ENCODE measurements at regions not wholly inside any gene's neighbourhood (a gene's known extent, or its start where the extent isn't known, plus 50 kb on each side); places are given as distances from the start of the nearest gene placed in this dataset.
A peak's percentile ranks its signal among the peaks of the same experiment; 100 is the strongest.

DNA sequence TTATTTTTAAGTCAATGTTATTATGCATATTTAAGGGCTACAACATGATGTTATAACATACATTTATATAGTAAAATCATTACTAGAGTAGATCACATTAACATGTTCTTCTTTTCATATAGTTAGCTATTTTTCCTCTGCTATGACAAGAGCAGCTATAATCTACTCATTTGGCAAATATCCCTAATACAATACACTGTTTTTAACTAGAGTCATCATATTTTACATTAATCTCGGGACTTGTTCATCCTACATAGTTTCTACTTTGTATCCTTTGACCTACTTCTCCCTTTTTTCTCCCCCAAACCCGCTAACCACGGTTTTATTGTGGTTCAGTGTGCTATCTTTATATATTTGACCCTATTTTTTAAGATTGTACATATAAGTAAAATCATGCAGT lies 249.0 kb downstream of the EPM2A start:
- ATAC-seq (ENCODE audit: low FRiP score in 2 of 2) (no peak), DNase-seq (no peak)
- Histone ChIP-seq H3K27ac (no peak overlapping the region), H3K4me1 (no peaks in the 10 kb centered on the region), H3K36me3 (no peaks in the 10 kb centered on the region), H3K9me3 (no peaks in the 10 kb centered on the region), H3K27me3 (no peaks in the 10 kb centered on the region), H3K4me3 (no peak overlapping the region)
- WGBS, 2 donors, result 76 to 78% methylated on average over 3 of the region's 3 CpGs
- TF ChIP-seq, protein P1, sequence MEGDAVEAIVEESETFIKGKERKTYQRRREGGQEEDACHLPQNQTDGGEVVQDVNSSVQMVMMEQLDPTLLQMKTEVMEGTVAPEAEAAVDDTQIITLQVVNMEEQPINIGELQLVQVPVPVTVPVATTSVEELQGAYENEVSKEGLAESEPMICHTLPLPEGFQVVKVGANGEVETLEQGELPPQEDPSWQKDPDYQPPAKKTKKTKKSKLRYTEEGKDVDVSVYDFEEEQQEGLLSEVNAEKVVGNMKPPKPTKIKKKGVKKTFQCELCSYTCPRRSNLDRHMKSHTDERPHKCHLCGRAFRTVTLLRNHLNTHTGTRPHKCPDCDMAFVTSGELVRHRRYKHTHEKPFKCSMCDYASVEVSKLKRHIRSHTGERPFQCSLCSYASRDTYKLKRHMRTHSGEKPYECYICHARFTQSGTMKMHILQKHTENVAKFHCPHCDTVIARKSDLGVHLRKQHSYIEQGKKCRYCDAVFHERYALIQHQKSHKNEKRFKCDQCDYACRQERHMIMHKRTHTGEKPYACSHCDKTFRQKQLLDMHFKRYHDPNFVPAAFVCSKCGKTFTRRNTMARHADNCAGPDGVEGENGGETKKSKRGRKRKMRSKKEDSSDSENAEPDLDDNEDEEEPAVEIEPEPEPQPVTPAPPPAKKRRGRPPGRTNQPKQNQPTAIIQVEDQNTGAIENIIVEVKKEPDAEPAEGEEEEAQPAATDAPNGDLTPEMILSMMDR (IDR thresholded peaks at IDR 0.05), result no peak
- TF ChIP-seq POLR2A (IDR thresholded peaks at IDR 0.05), result no peak

DNA sequence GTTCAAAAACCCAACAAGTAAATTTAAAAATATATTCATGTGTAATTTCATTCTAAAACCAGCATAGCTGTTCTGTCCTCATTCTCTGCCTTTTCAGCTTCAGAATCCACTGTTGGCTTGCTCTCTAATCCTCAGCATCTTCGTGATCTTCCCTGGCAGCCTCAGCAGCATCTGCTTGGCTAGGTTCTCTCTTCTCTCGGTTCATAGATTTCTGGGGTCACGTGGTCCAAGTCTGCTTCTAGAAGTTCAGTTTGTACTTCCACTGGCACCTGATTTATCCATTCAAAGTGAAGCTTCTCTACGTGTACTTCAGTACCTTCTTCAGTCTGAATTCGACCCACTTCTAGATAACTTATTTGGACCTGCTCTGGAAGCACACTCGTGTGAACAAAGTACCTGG lies 245.7 kb downstream of the EPM2A start:
- H3K4me3 ChIP-seq, result no peak overlapping the region
- H3K36me3 ChIP-seq, result no peaks in the 10 kb centered on the region
- no peaks in the 10 kb centered on the region for H3K9me3 ChIP-seq
- no peak for ATAC-seq (ENCODE audit: low FRiP score in 2 of 2)
- H3K27ac ChIP-seq, result no peak overlapping the region
- TF ChIP-seq EP300 (IDR thresholded peaks at IDR 0.05) (no peak), POLR2A (IDR thresholded peaks at IDR 0.05) (no peak), POLR2AphosphoS5 (IDR thresholded peaks at IDR 0.05) (no peak)
- TF ChIP-seq, protein P1 (IDR thresholded peaks at IDR 0.05), result no peak
- DNase-seq, result no peak
- WGBS, 2 donors, result 74 to 87% methylated on average over 6 of the region's 6 CpGs
- H3K27me3 ChIP-seq, result no peaks in the 10 kb centered on the region
- H3K4me1 ChIP-seq, result no peaks in the 10 kb centered on the region

DNA sequence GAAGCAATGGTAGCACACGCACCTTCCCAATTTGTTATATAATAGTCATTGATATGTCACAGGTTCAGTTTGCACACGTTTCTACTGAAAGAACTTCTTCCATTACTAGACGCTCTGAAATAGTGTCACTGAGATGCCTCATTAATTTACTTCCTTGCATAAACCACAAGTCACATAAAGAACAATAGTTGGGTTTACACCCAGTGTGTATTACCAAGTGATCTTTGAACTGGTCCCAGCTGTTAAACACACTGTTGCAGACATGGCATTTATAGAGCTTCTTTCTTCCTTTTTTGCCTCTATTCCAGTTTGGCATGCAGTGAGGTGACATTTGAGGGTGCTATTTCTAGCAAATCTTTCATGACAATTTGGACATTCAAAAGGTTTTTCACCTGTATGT lies 245.3 kb downstream of the EPM2A start:
- Histone ChIP-seq H3K36me3 (no peaks in the 10 kb centered on the region), H3K27ac (no peak overlapping the region), H3K4me3 (no peak overlapping the region), H3K9me3 (no peaks in the 10 kb centered on the region), H3K4me1 (no peaks in the 10 kb centered on the region), H3K27me3 (no peaks in the 10 kb centered on the region)
- 78 to 97% methylated on average over 3 of the region's 3 CpGs for WGBS, 2 donors
- no peak for TF ChIP-seq EP300 (IDR thresholded peaks at IDR 0.05)
- no peak for TF ChIP-seq POLR2A (IDR thresholded peaks at IDR 0.05)
- no peak for TF ChIP-seq POLR2AphosphoS5 (IDR thresholded peaks at IDR 0.05)
- TF ChIP-seq, protein P1 (IDR thresholded peaks at IDR 0.05), result no peak
- DNase-seq (no peak), ATAC-seq (ENCODE audit: low FRiP score in 2 of 2) (no peak)

DNA sequence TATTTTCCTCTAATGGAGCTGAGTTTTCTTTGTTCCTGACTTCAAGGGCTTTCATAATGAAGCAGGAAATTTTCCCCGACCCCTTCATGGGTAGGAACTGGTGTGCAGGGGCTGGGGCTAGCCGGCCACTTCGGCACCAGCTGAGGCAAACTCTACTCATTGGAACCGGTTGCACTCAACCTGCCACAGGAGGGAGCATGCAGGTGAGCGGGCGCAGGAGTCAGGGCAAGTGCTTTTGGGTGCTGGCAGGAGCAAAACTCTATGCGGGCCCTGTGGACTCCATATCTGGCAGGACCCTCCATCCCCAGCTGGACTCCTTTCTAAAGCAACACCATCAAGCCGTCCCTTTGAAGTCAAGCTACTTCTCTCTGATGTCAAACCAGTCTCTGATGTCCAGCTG lies 244.2 kb downstream of the EPM2A start:
- no peaks in the 10 kb centered on the region for H3K36me3 ChIP-seq
- H3K27ac ChIP-seq, result no peak overlapping the region
- no peak for TF ChIP-seq POLR2A (IDR thresholded peaks at IDR 0.05)
- no peak for TF ChIP-seq POLR2AphosphoS5 (IDR thresholded peaks at IDR 0.05)
- TF ChIP-seq, protein P1 (IDR thresholded peaks at IDR 0.05), result no peak
- no peak for TF ChIP-seq EP300 (IDR thresholded peaks at IDR 0.05)
- no peak for ATAC-seq (ENCODE audit: low FRiP score in 2 of 2)
- H3K27me3 ChIP-seq, result no peaks in the 10 kb centered on the region
- 59 to 68% methylated on average over 6 to 8 of the region's 8 CpGs for WGBS, 2 donors
- H3K4me1 ChIP-seq, result no peaks in the 10 kb centered on the region
- no peak overlapping the region for H3K4me3 ChIP-seq
- H3K9me3 ChIP-seq, result peaks cover 0 to 6% (median 2%) of the 10 kb centered on the region in 4 donors
- peak in 1 of 2 donors; percentile 16 for DNase-seq

DNA sequence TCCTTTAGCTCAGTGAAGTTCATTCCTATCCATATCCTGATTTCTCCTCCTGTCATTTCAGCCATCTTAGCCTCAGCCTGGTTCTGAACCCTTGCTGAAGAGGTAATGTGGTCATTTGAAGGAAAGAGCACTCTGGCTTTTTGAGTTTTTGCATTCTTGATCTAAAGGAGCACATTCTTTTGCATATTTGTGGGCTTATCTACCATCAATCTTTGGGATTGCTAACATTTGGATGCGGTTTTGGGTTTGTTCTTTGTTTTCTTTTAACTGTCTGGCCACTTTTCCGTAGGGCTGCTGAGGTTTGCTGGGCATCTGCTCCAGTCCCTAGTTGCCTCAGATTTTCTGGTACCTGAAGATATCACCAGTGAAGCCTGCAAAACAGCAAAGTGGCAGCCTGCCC lies 238.3 kb downstream of the EPM2A start:
- WGBS, 2 donors, result 31 to 90% methylated on average over 2 of the region's 2 CpGs
- peaks cover 0 to 13% (median 2%) of the 10 kb centered on the region in 4 donors for H3K9me3 ChIP-seq

More for the DNA sequence above, 238.3 kb downstream of the EPM2A start:
- Histone ChIP-seq H3K4me1 (no peaks in the 10 kb centered on the region), H3K27ac (no peak overlapping the region), H3K27me3 (no peaks in the 10 kb centered on the region), H3K36me3 (no peaks in the 10 kb centered on the region), H3K4me3 (no peak overlapping the region)
- DNase-seq, result no peak
- TF ChIP-seq POLR2AphosphoS5 (IDR thresholded peaks at IDR 0.05) (no peak), EP300 (IDR thresholded peaks at IDR 0.05) (no peak), POLR2A (IDR thresholded peaks at IDR 0.05) (no peak)
- TF ChIP-seq, protein P1 (IDR thresholded peaks at IDR 0.05), result no peak
- no peak for ATAC-seq (ENCODE audit: low FRiP score in 2 of 2)

All from upper lobe of left lung (tissue), 6 donors.